HG02840 (cell line): ENCODE measurements at regions not wholly inside any gene's neighbourhood (a gene's known extent, or its start where the extent isn't known, plus 50 kb on each side); places are given as distances from the start of the nearest gene placed in this dataset.

Source experiments
- ATAC-seq: cut with Tn5 transposase; IDR thresholded peaks from one replicate; pipeline ENCODE4 v1.9.1; 2021; ENCODE audit warnings: mild to moderate bottlenecking, moderate library complexity, moderate number of reproducible peaks; ENCODE audit not compliant: unreplicated experiment, low FRiP score

DNA sequence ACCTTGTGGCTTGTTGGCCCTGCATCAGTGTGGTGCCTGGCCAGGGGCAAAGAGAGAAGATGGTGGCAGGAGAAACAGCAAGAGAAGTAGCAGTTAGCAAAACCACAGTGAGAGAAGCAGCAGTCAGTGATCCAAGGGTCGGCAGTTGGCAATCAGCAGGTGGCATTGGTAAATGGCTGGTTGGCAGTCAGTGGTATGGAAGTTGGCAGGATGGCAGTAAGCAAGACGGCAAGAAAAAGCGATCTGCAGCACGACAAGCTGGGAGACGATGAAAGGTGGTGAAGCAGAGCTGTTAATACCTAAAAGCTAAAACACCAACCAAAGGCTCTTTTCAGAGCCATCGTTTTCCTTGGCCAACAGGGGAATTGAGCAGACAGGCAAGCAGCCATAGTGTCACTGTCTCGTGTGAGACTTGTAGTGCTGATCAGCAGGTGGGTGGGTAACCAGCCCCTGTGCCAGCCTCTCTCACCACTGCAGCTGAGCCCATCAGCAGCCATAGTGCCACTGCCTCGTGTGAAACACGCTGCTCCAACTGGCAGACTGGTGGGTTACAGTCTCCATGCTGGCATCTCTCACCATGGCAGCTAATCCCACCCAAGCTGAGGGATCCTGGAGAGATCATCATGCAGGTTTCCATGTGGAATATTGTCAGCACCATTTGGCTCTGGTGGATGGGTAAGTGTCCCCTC is 2078.4 kb downstream of the PCDH7 start:
- ATAC-seq = no peak

DNA sequence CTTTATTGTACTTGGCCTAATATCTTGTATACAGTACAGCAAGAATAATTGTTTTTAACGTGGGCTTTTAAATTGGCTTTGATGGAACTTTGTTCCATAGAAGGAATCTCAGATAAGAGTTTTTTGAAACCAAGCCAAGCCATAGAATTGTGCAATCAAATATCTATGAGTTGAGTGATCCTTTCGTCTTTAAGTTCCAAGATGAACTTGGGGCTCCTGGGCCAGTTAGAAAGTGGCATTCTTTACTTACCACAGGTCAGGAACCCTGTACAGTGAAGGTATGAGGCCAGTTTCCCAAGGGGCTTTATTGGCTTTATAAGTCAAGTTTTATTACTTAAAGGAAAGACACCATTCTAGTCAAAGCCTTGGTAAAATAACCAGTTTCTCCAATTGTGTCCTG is 2104.2 kb downstream of the PCDH7 start:
- no peak for ATAC-seq

- no peak for ATAC-seq
Measured at GRCh38 chr4:32826169-32826568, 2106.0 kb downstream of the PCDH7 start.

GRCh38 chr4:32830160-32830559 is 2110.0 kb downstream of the PCDH7 start:
- ATAC-seq = no peak

GRCh38 chr4:32831104-32831503 is 2110.9 kb downstream of the PCDH7 start:
- ATAC-seq = no peak

- no peak for ATAC-seq
Measured at GRCh38 chr4:32840461-32841189, 2120.5 kb downstream of the PCDH7 start.

GRCh38 chr4:32841217-32841616 is 2121.0 kb downstream of the PCDH7 start:
- no peak for ATAC-seq

- ATAC-seq = no peak
Measured at GRCh38 chr4:32847461-32847860, 2127.3 kb downstream of the PCDH7 start.

DNA sequence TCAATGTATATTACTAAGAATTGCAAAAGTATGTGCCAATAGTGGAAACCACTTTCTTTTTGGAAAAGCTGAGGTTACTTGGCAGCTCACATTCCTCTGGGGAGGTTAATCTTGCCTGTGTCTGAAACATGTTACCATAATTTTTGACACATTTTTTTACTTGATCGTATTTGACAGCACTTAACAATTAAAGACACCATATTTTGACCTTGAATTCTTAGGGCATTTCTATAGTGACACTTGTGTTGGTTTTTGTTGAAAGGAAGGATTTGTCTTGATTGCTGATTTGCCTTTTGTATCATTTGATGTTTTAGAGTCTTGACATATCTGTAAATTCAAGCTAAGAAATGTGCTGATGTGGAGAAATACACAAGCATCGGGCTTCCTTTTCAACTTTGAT is 2135.5 kb downstream of the PCDH7 start:
- ATAC-seq = no peak

GRCh38 chr4:32858361-32858760 is 2138.2 kb downstream of the PCDH7 start:
- no peak for ATAC-seq

- no peak for ATAC-seq
Measured at GRCh38 chr4:32858971-32859370, 2138.8 kb downstream of the PCDH7 start.

GRCh38 chr4:32864713-32865351 is 2144.7 kb downstream of the PCDH7 start:
- ATAC-seq = no peak

DNA sequence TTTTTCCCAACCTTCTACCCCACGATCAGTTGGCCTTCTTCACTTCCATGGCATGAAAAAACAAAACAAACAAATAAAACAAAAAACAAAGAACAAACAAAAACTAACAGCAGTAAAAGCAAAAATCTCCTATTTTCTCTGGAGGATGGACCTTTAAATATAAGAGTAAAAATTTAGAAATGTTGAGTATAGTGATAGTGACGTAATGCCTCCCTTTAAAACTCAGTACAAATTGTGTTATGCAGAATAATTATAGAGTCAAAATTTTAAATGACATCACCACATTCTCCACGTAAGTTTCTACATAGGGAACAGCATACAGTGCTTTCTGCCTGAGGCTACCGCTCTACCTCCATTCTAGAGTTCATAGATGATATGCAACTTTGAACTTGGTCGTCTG is 2156.4 kb downstream of the PCDH7 start:
- ATAC-seq = no peak

- no peak for ATAC-seq
Measured at GRCh38 chr4:32879913-32880312, 2159.7 kb downstream of the PCDH7 start.

- no peak for ATAC-seq
Measured at GRCh38 chr4:32884198-32884597, 2164.0 kb downstream of the PCDH7 start.

DNA sequence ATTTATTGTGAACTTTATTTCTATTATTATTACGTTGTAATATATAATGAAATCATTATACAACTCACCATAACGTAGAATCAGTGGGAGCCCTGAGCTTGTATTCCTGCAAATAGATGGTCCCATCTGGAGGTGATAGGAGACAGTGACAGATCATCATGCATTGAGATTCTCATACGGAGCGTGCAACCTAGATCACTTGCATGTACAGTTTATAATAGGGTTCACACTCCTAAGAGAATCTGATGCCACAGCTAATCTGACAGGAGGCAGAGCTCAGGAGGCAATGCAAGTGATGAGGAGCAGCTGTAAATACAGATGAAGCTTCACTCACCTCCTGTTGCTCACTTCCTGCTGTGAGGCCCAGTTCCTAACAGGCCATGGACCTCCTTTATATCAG is 2170.2 kb downstream of the PCDH7 start:
- ATAC-seq = no peak

GRCh38 chr4:32909053-32909452 is 2188.9 kb downstream of the PCDH7 start:
- ATAC-seq = no peak

GRCh38 chr4:32909736-32910135 is 2189.6 kb downstream of the PCDH7 start:
- no peak for ATAC-seq

DNA sequence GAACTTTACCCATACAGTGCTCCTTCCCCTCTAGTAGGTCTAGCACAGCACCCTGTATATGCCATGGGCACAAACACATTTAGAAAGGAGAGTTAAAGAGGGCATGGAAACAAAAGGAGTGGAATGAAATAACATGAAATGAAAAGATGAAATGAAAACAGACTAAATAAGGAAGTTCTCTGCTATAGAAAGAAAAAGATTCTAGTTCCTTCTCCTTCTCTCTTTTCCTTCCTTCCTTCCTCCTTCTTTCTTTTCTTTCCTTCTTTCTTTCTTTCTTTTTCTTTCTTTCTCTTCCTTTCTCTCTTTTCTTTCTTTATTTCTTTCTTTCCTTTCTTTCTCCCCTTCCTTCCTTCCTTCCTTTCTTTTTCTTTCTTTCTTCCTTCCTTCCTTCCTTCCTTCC is 2197.4 kb downstream of the PCDH7 start:
- ATAC-seq = no peak

GRCh38 chr4:32929796-32930699 is 2209.9 kb downstream of the PCDH7 start:
- no peak for ATAC-seq

DNA sequence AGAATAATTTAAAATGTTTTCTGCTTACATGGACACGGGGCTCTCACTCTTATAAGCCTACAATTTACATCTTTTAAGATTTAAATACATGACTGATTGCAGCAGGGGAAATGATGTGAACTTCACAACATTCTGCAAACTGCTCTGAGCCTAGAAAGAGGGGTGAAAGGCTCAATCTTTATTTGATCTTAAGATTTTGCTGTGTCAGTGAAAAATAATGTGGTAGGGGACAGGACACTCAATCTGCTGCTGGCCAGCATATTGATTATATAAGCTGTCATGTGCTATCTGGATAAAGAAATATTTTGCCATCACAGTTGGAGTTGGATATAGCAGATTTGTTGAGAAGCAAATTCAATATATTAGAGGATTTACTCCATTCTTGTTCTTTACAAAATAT is 2210.5 kb downstream of the PCDH7 start:
- no peak for ATAC-seq
